IMR-90 (cell line): ENCODE measurements at regions not wholly inside any gene's neighbourhood (a gene's known extent, or its start where the extent isn't known, plus 50 kb on each side); places are given as distances from the start of the nearest gene placed in this dataset.
"Not testable (repeated sequence)": the region's sequence is repeated elsewhere in the genome, so short reads cannot be mapped to it uniquely, and the experiment has no call there.

Source experiments
- ATAC-seq: fragments of 200-7000 bp; cut with Tn5 transposase; 2 replicates; pipeline ENCODE4 v1.9.1; 2020; ENCODE audit warnings: low read depth, mild to moderate bottlenecking, moderate library complexity
- BruUV-seq: library from RNA; stranded (reverse); fragments of 400-500 nt; replicated peaks from 2 replicates; lab custom pipeline; 2021; lab: Mats Ljungman, UMichigan
- CTCF ChIA-PET: fragments of 300-600 bp; formaldehyde crosslinking; extraction: SDS; loops from one replicate; lab custom pipeline; 2021; ENCODE audit warnings: antibody characterized with exemption; lab: Yijun Ruan, JAX
- POLR2A ChIA-PET: fragments of 300-600 bp; sonication (Branson Sonifier 250); formaldehyde crosslinking; loops from one replicate; lab custom pipeline; 2022; ENCODE audit warnings: antibody characterized with exemption; ENCODE audit not compliant: unreplicated experiment; lab: Charles Lee
- DNase-seq: peaks from one replicate; pipeline ENCODE4 v3.0.0; 2013
- H2AFZ ChIP-seq: replicated peaks from 2 replicates; pipeline ENCODE3; 2013; ENCODE audit warnings: low read length, mild to moderate bottlenecking; ENCODE audit not compliant: poor library complexity
- H2AK5ac ChIP-seq: 2 replicates; pipeline ENCODE4 v1.6.1; 2013; ENCODE audit warnings: low read depth, low read length, inconsistent platforms
- H2AK9ac ChIP-seq: replicated peaks from 2 replicates; pipeline ENCODE3; 2013; ENCODE audit warnings: mild to moderate bottlenecking, low read depth, low read length, moderate library complexity; ENCODE audit not compliant: poor library complexity
- H2BK120ac ChIP-seq: 2 replicates; pipeline ENCODE4 v1.6.1; 2013; ENCODE audit warnings: low read depth, low read length, inconsistent platforms
- H2BK15ac ChIP-seq: 3 replicates; pipeline ENCODE4 v1.6.1; 2013; ENCODE audit warnings: low read depth, low read length, inconsistent platforms
- H2BK20ac ChIP-seq: 2 replicates; pipeline ENCODE4 v1.6.1; 2013; ENCODE audit warnings: low read depth, mild to moderate bottlenecking, inconsistent platforms, low read length, moderate library complexity
- H2BK5ac ChIP-seq: 2 replicates; pipeline ENCODE4 v1.6.1; 2013; ENCODE audit warnings: mild to moderate bottlenecking, low read depth, low read length, inconsistent platforms; ENCODE audit not compliant: poor library complexity, severe bottlenecking
- H3K14ac ChIP-seq: replicated peaks from 2 replicates; pipeline ENCODE4 v1.6.1; 2013; ENCODE audit warnings: low read depth, low read length, inconsistent platforms
- H3K18ac ChIP-seq: 2 replicates; pipeline ENCODE4 v1.6.1; 2013; ENCODE audit warnings: low read depth, low read length, control low read depth
- H3K23ac ChIP-seq: 2 replicates; pipeline ENCODE4 v1.6.1; 2013; ENCODE audit warnings: low read depth, low read length, inconsistent platforms
- H3K27ac ChIP-seq: 2 replicates; pipeline ENCODE4 v1.5.1; 2013; ENCODE audit warnings: mild to moderate bottlenecking, control low read depth, low read length; ENCODE audit not compliant: insufficient read depth
- H3K27me3 ChIP-seq: 2 replicates; pipeline ENCODE4 v1.6.1; 2013; ENCODE audit warnings: low read length; ENCODE audit not compliant: control insufficient read depth, insufficient read depth
- H3K36me3 ChIP-seq: 2 replicates; pipeline ENCODE4 v1.6.1; 2013; ENCODE audit warnings: low read length, mixed read lengths; ENCODE audit not compliant: control insufficient read depth, insufficient read depth
- H3K4ac ChIP-seq: 2 replicates; pipeline ENCODE4 v1.6.1; 2013; ENCODE audit warnings: low read depth, low read length, inconsistent platforms
- H3K4me1 ChIP-seq: 2 replicates; pipeline ENCODE4 v1.6.1; 2013; ENCODE audit warnings: low read length, mixed read lengths; ENCODE audit not compliant: control insufficient read depth, insufficient read depth
- H3K4me2 ChIP-seq: 2 replicates; pipeline ENCODE4 v1.6.1; 2013; ENCODE audit warnings: low read depth, mild to moderate bottlenecking, control low read depth, low read length, moderate library complexity
- H3K4me3 ChIP-seq: 2 replicates; pipeline ENCODE4 v1.5.1; 2013; ENCODE audit warnings: low read depth, mild to moderate bottlenecking, control low read depth, low read length, moderate library complexity; ENCODE audit not compliant: insufficient read depth
- H3K56ac ChIP-seq: 2 replicates; pipeline ENCODE4 v1.6.1; 2013; ENCODE audit warnings: low read length, inconsistent platforms; ENCODE audit not compliant: insufficient read depth; ENCODE audit errors: extremely low read depth
- H3K79me1 ChIP-seq, 2 experiments: 2 replicates each; pipeline ENCODE4 v1.6.1; 2013; ENCODE audit warnings: low read length in 2 of 2, inconsistent platforms in 1 of 2, low read depth in 1 of 2
- H3K9ac ChIP-seq: 2 replicates; pipeline ENCODE4 v1.6.1; 2013; ENCODE audit warnings: low read depth, low read length, control low read depth
- H3K9me1 ChIP-seq: 2 replicates; pipeline ENCODE4 v1.6.1; 2013; ENCODE audit warnings: low read length, inconsistent platforms; ENCODE audit not compliant: insufficient read depth
- H3K9me3 ChIP-seq: 2 replicates; pipeline ENCODE4 v1.6.1; 2013; ENCODE audit warnings: low read length; ENCODE audit not compliant: control insufficient read depth, insufficient read depth
- H4K20me1 ChIP-seq: 2 replicates; pipeline ENCODE4 v1.6.1; 2013; ENCODE audit warnings: low read length, inconsistent platforms; ENCODE audit not compliant: insufficient read depth
- H4K5ac ChIP-seq: 2 replicates; pipeline ENCODE4 v1.6.1; 2013; ENCODE audit warnings: mild to moderate bottlenecking, low read depth, low read length, control low read depth
- H4K8ac ChIP-seq, 2 experiments: 2 replicates each; pipeline ENCODE4 v1.6.1; 2013; ENCODE audit warnings: low read depth in 2 of 2, low read length in 2 of 2, control low read depth in 1 of 2, inconsistent platforms in 1 of 2
- H4K91ac ChIP-seq: 2 replicates; pipeline ENCODE4 v1.6.1; 2013; ENCODE audit warnings: low read depth, low read length, inconsistent platforms; ENCODE audit not compliant: insufficient read depth
- WGBS, 2 experiments: methylation state at CpG; one replicate each; pipeline versions ENCODE4 v1.1.5 to v1.1.7; 2013; ENCODE audit warnings: missing lambda C conversion rate in 2 of 2; ENCODE audit not compliant: insufficient read length in 1 of 2; ENCODE audit errors: extremely low coverage in 2 of 2; 5-methylcytosine and 5-hydroxymethylcytosine counted together
- dilution Hi-C: fragments of 300-500 bp; cut with HindIII; formaldehyde crosslinking; loops from one replicate; pipeline ENCODE4 v1.14.3; 2018; ENCODE audit warnings: low sequenced_read_pairs; ENCODE audit not compliant: unreplicated experiment
- in situ Hi-C: fragments of 300-500 bp; cut with MboI; formaldehyde crosslinking; loops from 3 replicates; pipeline ENCODE4 v1.14.3; 2019; ENCODE audit warnings: low sequenced_read_pairs, inconsistent platforms, mixed read lengths
- intact Hi-C: fragments of 100-400 bp; cut with micrococcal nuclease; formaldehyde crosslinking; loops from 2 replicates; pipeline ENCODE4 v1.10.0; 2022

DNA sequence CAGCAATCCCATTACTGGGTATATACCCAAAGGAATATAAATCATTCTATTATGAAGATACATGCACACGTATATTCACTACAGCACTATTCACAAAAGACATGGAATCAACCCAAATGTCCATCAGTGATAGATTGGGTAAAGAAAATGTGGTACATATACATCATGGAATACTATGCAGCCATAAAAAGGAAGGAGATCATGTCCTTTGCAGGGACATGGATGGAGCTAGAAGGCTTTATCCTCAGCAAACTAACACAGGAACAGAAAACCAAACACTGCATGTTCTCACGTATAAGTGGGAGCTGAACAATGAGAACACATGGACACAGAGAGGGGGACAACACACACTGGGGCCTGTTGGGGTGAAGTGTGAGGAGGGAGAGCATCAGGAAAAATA, 139.9 kb upstream of the EXOC2 start:
- H4K91ac ChIP-seq, H3K4ac ChIP-seq, intact Hi-C loops, in situ Hi-C loops, H3K27me3 ChIP-seq, H3K4me1 ChIP-seq, H2AFZ ChIP-seq, H2BK120ac ChIP-seq, H2AK9ac ChIP-seq, DNase-seq, BruUV-seq, H3K9me1 ChIP-seq, H4K8ac ChIP-seq, H3K9ac ChIP-seq, H3K23ac ChIP-seq, H2BK15ac ChIP-seq, H3K79me1 ChIP-seq, H4K20me1 ChIP-seq, ATAC-seq, H2BK5ac ChIP-seq, H3K9me3 ChIP-seq, H3K56ac ChIP-seq, H2AK5ac ChIP-seq, H3K36me3 ChIP-seq, H3K4me2 ChIP-seq, H4K5ac ChIP-seq, H3K18ac ChIP-seq, dilution Hi-C loops, CTCF ChIA-PET, H2BK20ac ChIP-seq, H3K27ac ChIP-seq, H3K14ac ChIP-seq, H3K4me3 ChIP-seq, POLR2A ChIA-PET: not testable (repeated sequence)
- WGBS, 2 experiments, result no CpG with 5 or more reads among the region's 2 CpGs
